HG03139 (cell line): ENCODE measurements at regions not wholly inside any gene's neighbourhood (a gene's known extent, or its start where the extent isn't known, plus 50 kb on each side); places are given as distances from the start of the nearest gene placed in this dataset.
A peak's percentile ranks its signal among the peaks of the same experiment; 100 is the strongest.

Experiments
- ATAC-seq: cut with Tn5 transposase; IDR thresholded peaks from one replicate; pipeline ENCODE4 v1.9.1; 2021; ENCODE audit not compliant: unreplicated experiment

DNA sequence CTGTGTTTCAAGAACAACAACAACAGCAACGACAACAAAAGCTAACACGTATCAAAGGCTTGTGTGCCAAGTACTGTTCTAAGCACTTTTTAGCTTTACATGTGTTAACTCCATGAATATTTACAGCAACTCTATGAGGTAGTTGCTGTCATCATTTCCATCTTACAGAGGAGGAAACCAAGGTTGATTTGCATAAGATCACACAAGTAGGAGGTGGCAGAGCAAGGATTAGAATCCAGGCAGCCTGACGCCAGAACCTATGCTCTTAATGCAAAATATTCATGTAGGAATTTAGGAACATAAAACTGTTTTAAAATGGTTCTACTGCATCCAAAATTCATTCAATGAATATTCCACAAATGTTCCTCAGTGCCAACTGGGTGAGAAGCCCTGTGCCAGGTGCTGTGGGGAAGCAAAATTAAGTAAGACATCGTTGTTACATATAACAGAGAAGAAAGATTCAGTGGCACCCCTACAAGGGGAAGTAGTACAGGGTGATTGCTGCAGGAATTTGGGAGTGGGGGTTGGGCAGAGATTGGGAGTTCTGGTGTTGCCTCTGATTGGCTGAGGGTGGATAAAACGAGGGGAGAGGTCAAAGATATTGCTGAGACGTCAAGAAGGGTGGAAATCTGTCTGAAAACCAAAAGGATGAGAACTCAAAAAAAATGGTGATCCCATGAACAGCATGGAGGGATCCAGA, 86.1 kb upstream of the ARHGAP20 start:
- ATAC-seq = no peak

- ATAC-seq = peak; percentile 80
Observed at GRCh38 chr11:110797453-110797852, 85.2 kb upstream of the ARHGAP20 start.

- ATAC-seq = no peak
Observed at GRCh38 chr11:110795112-110795624, 82.9 kb upstream of the ARHGAP20 start.

DNA sequence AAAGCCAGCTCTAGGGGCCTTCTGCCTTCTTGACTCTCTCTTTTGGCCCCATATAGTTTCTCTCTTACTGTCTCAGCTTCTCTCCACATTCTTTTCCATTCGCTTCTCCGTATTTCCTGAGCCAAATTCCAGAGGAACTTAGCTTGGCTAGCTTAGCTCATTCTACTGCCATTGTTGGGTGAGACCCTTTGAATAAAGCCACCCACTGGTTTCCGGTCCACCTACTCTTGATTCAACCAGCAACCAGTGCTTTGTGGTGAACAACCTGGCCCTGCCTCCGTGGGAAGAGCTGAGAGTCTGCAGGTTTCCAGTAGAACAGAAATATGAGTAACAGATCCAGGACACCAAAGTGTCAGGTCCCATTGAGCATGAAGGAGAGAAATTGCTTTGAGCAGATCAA, 81.3 kb upstream of the ARHGAP20 start:
- no peak for ATAC-seq

DNA sequence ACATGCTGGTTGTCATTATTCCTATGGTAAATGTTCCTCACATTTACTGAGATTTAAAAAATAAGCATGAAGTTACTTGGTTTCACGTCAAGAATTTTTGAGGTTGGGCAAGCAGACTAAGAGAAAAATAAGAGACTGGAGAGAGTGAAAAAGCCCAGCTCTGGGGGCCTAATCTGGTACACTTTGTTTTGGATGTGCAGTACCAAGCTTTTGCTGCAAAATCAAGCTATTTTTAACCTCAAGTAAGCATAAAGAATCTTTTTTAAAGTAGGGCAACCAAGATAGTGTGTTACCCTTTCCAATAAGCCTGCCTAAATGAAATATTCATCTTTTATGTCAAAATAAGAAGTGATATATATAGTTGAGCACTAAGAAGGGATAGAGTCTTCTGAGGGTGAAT, 79.4 kb upstream of the ARHGAP20 start:
- ATAC-seq = no peak

- no peak for ATAC-seq
Observed at GRCh38 chr11:110787680-110788079, 75.4 kb upstream of the ARHGAP20 start.

GRCh38 chr11:110786226-110786902, 74.1 kb upstream of the ARHGAP20 start:
- no peak for ATAC-seq

- ATAC-seq = no peak
Observed at GRCh38 chr11:110785398-110785797, 73.2 kb upstream of the ARHGAP20 start.

DNA sequence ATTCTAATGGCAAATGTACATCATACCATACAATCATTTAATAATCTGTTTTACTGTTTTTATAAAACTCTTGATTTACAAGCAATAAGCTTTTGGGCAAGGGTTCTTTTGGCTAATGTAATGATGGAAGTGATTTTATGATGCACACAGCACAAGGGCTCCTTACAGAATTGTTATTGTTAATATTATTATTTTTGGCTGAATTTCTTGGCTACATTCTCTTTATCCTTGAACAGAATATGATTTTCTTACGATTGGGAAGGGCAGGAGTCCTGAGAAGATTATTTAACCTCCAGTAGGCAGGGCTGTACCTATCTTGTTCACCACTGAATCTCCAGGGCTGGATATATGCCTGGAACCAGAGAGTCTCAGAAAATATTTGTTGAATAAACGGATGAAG, 70.4 kb upstream of the ARHGAP20 start:
- no peak for ATAC-seq

DNA sequence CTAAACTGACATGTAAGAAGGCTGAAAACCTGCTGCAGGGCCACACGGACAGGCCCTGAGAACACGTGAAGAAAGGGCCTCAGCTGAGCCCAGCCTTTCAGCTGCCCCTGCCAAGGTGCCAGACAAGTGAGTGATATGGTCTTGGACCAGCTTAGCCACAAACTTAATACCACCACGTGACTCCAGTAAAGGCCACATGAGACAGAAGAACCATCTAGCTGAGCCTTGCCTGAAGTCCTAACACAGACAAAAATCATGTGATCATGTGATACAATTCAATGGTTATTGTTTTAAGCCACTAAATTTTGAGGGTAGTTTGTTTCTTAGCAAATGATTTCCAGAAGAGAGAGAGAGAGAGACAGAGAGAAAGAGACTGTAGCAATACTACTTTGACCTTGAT, 66.9 kb upstream of the ARHGAP20 start:
- ATAC-seq = no peak

DNA sequence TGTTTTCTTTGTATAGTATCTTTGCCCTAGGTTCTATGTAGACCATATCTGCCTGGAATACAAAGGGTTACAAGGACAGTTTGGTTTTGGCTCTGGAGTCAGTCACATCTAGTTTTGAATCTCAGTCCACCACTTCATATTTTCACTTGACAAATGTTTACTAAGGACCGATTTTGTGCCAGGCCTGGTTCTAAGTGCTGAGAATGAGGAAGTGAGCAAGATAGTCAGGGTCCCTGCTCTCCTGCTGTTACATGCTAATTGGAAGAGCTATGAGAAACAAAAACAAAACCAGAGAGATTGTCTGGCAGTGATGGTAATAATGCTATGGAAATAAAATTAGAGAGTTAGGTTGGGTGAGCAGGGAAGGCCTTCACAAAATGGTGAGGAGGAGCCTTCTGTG, 66.1 kb upstream of the ARHGAP20 start:
- peak; percentile 61 for ATAC-seq

GRCh38 chr11:110777775-110778174, 65.5 kb upstream of the ARHGAP20 start:
- peak; percentile 49 for ATAC-seq

DNA sequence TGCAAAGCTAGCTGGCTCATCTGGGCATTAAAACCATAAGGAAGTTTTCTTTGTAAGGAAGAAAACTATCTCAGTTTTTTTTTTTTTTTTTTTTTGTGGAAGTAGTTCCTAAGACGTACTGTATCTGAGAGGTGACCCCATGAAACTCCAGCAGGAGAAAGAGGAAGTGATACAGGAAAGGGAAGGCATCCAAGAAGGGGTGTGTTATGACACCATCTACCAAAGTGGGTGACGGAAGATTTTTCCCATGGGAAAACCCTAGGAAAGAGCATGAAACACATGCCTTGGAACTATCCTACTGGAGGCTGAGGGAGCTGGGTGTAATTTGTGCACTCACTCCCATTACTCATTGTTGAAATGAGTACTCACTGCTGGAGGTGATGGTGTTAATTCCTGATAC, 63.8 kb upstream of the ARHGAP20 start:
- ATAC-seq = no peak

DNA sequence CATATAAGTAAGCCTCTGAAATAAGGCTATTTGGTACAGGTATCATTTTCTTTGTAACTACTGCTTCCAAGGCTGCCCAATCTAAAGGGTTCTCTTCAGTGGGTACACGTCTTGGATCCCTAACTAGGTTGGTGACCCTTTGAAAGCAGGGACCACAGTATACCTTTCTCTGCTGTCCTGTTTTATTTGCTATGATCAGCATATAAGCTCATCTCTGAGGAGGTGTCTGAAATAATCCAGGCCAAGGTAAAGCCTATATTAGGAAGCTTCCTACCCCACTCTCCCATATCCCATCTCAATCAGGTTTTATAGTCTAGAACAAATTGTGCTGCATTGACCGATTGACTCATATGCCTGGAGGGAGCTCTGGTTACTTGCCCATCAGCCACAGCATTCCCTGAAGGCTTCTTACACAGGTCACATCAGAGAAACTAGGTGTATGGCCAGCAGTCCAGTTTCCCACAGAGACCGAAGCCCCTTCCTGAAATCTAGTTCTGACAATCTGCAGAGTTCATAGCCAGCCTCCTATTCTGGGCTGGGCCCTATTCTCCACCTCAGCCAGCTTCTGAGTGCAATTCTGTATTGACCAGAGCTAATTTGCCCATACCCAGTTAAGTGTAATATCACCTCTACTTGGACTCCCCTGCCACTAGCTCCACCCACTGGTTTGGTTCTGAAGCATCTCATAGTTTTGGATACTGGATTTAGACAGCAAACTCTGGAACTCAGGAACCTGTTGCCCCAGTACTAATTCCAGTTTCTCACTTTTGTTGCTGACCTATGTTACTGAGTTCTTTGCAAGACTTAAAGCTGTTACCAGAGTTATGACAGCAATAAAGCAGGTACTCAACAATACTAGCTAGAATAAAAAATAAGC, 62.1 kb upstream of the ARHGAP20 start:
- no peak for ATAC-seq

- no peak for ATAC-seq
Observed at GRCh38 chr11:110773442-110773841, 61.2 kb upstream of the ARHGAP20 start.

GRCh38 chr11:110772863-110773262, 60.6 kb upstream of the ARHGAP20 start:
- no peak for ATAC-seq

DNA sequence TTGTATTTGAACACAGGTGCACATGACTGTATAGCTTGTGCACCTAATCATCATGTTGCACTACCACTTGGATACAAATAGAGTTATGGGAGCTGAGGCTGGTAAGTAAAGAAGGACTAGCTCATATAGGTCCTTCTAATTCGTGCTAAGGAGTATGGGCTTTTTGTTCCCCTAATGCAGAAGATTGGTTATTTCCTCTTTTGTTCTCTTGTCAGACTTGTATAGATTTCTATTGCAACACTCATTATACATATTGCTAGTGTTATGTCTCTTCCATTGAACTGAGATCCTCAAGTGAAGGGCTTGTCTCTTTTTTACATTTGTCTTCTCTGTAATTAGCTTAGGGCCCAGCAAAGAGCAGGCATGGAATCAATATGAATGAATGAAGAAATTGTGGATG, 54.1 kb upstream of the ARHGAP20 start:
- no peak for ATAC-seq

GRCh38 chr11:110764485-110764884, 52.2 kb upstream of the ARHGAP20 start:
- ATAC-seq = no peak

DNA sequence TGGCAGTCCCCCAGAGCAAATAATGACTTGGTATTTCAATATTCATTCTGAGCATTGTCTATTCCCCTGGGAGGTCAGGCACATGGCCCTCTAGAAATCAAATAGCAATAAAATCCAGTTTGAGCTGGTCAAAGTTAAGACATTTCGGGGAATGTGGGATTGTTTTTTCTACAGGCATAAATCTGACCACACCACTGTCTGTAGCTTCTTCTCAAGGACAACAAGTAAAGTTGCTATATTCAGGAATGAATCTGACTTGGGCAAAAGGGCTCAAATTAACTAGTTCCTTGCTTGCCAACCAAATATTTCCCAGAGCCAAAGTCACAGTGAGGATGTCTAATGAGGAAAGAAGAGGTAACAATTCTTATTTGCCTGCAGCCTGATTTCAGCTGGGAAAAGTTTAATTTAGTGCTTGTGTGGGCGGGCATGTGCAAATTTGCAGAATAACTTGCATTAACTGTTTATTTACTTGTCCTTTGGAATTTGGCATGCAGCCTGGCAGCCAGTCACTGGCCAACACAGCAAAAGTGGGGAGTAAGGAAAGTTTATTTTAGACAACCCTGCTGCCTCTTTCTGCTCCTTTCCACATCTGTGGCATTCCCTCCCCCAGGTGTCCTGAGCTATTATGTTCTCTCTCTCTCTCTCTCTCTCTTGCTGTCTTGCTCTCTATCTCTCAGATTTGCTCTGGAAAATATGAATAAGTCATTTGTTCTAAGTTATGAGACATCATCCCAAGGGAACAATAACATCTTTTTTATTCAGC, 51.2 kb upstream of the ARHGAP20 start:
- ATAC-seq = no peak

- ATAC-seq = no peak
Observed at GRCh38 chr11:110762590-110762989, 50.4 kb upstream of the ARHGAP20 start.
